HEK293 (cell line): ENCODE measurements at regions not wholly inside any gene's neighbourhood (a gene's known extent, or its start where the extent isn't known, plus 50 kb on each side); places are given as distances from the start of the nearest gene placed in this dataset.
A peak's percentile ranks its signal among the peaks of the same experiment; 100 is the strongest.

Source experiments
- CTCF ChIA-PET: fragments of 350-600 bp; formaldehyde crosslinking; extraction: SDS; loops from one replicate; lab custom pipeline; 2021; ENCODE audit warnings: antibody characterized with exemption; lab: Yijun Ruan, JAX
- POLR2A ChIA-PET: fragments of 300-600 bp; formaldehyde crosslinking; extraction: SDS; loops from one replicate; lab custom pipeline; 2020; ENCODE audit warnings: antibody characterized with exemption, inconsistent platforms; lab: Yijun Ruan, JAX
- H3K27ac ChIP-seq: fragments of 200-500 bp; sonication (Bioruptor generic); 2 replicates; pipeline ENCODE4 v1.5.1; 2014; ENCODE audit warnings: low read depth, low read length, control low read depth, inconsistent platforms; ENCODE audit errors: extremely low read depth
- H3K36me3 ChIP-seq, 2 experiments: fragments of 200-500 bp in 1 of 2; sonication (Bioruptor generic) in 1 of 2; 1 replicate in 1 of 2; 2 replicates in 1 of 2; pipeline ENCODE4 v1.5.1; 2014 to 2017; ENCODE audit warnings: inconsistent platforms in 2 of 2, low read length in 2 of 2; ENCODE audit not compliant: control insufficient read depth in 2 of 2, insufficient read depth in 1 of 2
- H3K4me1 ChIP-seq: fragments of 200-500 bp; sonication (Bioruptor generic); 2 replicates; pipeline ENCODE4 v1.5.1; 2014; ENCODE audit warnings: mild to moderate bottlenecking, low read length, inconsistent platforms; ENCODE audit not compliant: control insufficient read depth, insufficient read depth
- H3K4me3 ChIP-seq: 2 replicates; pipeline ENCODE4 v1.5.1; 2011; ENCODE audit warnings: low read depth, mild to moderate bottlenecking, control low read depth, low read length, moderate library complexity
- H3K9me3 ChIP-seq: fragments of 200-500 bp; sonication (Bioruptor generic); 2 replicates; pipeline ENCODE4 v1.5.1; 2014; ENCODE audit warnings: low read depth, low read length, inconsistent platforms; ENCODE audit not compliant: control insufficient read depth, insufficient read depth
- GFI1B ChIP-seq: fragments of 450-650 bp; formaldehyde crosslinking; IDR thresholded peaks from 2 replicates; pipeline ENCODE4 v1.5.1; 2016; ENCODE audit warnings: missing biosample characterization, missing genetic modification characterization
- GLI2 ChIP-seq: fragments of 450-650 bp; formaldehyde crosslinking; IDR thresholded peaks from 2 replicates; pipeline ENCODE4; 2017; ENCODE audit warnings: missing biosample characterization, missing genetic modification characterization, low read depth, borderline replicate concordance
- GLI4 ChIP-seq: fragments of 450-650 bp; formaldehyde crosslinking; IDR thresholded peaks from 2 replicates; pipeline ENCODE4 v1.5.1; 2016; ENCODE audit warnings: missing biosample characterization, missing genetic modification characterization
- MYNN ChIP-seq: fragments of 450-650 bp; formaldehyde crosslinking; IDR thresholded peaks from 2 replicates; pipeline ENCODE4 v1.5.1; 2016; ENCODE audit warnings: missing biosample characterization, missing genetic modification characterization, borderline replicate concordance
- PRDM10 ChIP-seq: fragments of 450-650 bp; formaldehyde crosslinking; IDR thresholded peaks from 2 replicates; pipeline ENCODE4 v1.5.1; 2016; ENCODE audit warnings: missing biosample characterization, missing genetic modification characterization
- PRDM6 ChIP-seq: fragments of 450-650 bp; formaldehyde crosslinking; IDR thresholded peaks from 2 replicates; pipeline ENCODE4 v1.5.1; 2017; ENCODE audit warnings: missing biosample characterization, missing genetic modification characterization
- RBAK ChIP-seq: fragments of 450-650 bp; formaldehyde crosslinking; IDR thresholded peaks from 2 replicates; pipeline ENCODE4 v1.5.1; 2016; ENCODE audit warnings: missing biosample characterization, missing genetic modification characterization
- ZBTB8A ChIP-seq: fragments of 450-650 bp; formaldehyde crosslinking; IDR thresholded peaks from 2 replicates; pipeline ENCODE4 v1.5.1; 2016; ENCODE audit warnings: missing biosample characterization, missing genetic modification characterization
- ZNF114 ChIP-seq: fragments of 450-650 bp; formaldehyde crosslinking; IDR thresholded peaks from 2 replicates; pipeline ENCODE4 v1.5.0; 2017; ENCODE audit warnings: missing biosample characterization, missing genetic modification characterization
- ZNF155 ChIP-seq: fragments of 450-650 bp; formaldehyde crosslinking; IDR thresholded peaks from 2 replicates; pipeline ENCODE4 v1.5.1; 2016; ENCODE audit warnings: missing biosample characterization, missing genetic modification characterization
- ZNF175 ChIP-seq: fragments of 450-650 bp; formaldehyde crosslinking; IDR thresholded peaks from 2 replicates; pipeline ENCODE4 v1.5.1; 2016; ENCODE audit warnings: missing biosample characterization, missing genetic modification characterization
- ZNF202 ChIP-seq: fragments of 450-650 bp; formaldehyde crosslinking; IDR thresholded peaks from 2 replicates; pipeline ENCODE4 v1.5.1; 2016; ENCODE audit warnings: missing biosample characterization, missing genetic modification characterization, borderline replicate concordance
- ZNF221 ChIP-seq: fragments of 450-650 bp; formaldehyde crosslinking; IDR thresholded peaks from 2 replicates; pipeline ENCODE4 v1.5.1; 2017; ENCODE audit warnings: missing biosample characterization, missing genetic modification characterization, borderline replicate concordance
- ZNF335 ChIP-seq: fragments of 450-650 bp; formaldehyde crosslinking; conservative IDR thresholded peaks from 2 replicates; pipeline ENCODE4 v1.5.1; 2016; ENCODE audit warnings: missing biosample characterization, missing genetic modification characterization
- ZNF394 ChIP-seq: fragments of 450-650 bp; formaldehyde crosslinking; IDR thresholded peaks from 2 replicates; pipeline ENCODE4 v1.5.1; 2016; ENCODE audit warnings: missing biosample characterization, missing genetic modification characterization, mild to moderate bottlenecking, moderate library complexity, borderline replicate concordance
- ZNF416 ChIP-seq: fragments of 450-650 bp; formaldehyde crosslinking; IDR thresholded peaks from 2 replicates; pipeline ENCODE4 v1.5.1; 2016; ENCODE audit warnings: missing biosample characterization, missing genetic modification characterization
- ZNF514 ChIP-seq: fragments of 450-650 bp; formaldehyde crosslinking; IDR thresholded peaks from 2 replicates; pipeline ENCODE4 v1.5.1; 2016; ENCODE audit warnings: missing biosample characterization, missing genetic modification characterization
- ZNF518A ChIP-seq: fragments of 450-650 bp; formaldehyde crosslinking; conservative IDR thresholded peaks from 2 replicates; pipeline ENCODE4 v1.5.1; 2016; ENCODE audit warnings: low read depth, missing biosample characterization, missing genetic modification characterization
- ZNF585B ChIP-seq: fragments of 450-650 bp; formaldehyde crosslinking; IDR thresholded peaks from 2 replicates; pipeline ENCODE4 v1.5.1; 2016; ENCODE audit warnings: missing biosample characterization, missing genetic modification characterization
- TF ChIP-seq, protein P1 (sequence below): IDR thresholded peaks from 2 replicates; pipeline ENCODE4 v1.6.1; 2011; ENCODE audit warnings: mild to moderate bottlenecking, low read depth, low read length, borderline replicate concordance
- TF ChIP-seq, protein P2 (sequence below): fragments of 450-650 bp; formaldehyde crosslinking; conservative IDR thresholded peaks from 2 replicates; pipeline ENCODE4 v1.5.1; 2016; ENCODE audit warnings: low read depth, missing biosample characterization, missing genetic modification characterization

DNA sequence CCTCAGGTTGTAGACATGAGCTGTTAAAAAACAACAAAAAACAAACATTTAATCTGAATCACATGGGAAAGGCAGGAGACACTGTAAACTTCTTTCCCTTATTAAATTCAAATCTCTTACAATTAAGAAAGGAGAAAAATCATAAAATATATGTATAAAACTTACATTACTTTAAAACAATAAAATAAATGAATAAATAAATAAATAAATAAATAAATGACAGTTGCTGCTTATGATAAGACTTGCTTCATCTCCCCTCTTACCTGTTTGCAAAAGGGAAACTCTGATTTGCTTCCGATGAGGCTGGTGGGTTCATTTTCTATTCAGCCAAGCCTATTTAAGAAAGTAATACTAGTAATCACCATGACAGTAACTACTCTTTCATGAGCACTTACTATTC lies 353.4 kb upstream of the TBL1XR1 start (continued):
- TF ChIP-seq ZBTB8A (peak; percentile 64), ZNF518A (peak; percentile 66; the same call in 1 of the 2 replicates), ZNF394 (tag by site-specific recombination) (peak; percentile 64; the same call in 1 of the 2 replicates), ZNF416 (tag by site-specific recombination) (no peak), ZNF221 (tag by site-specific recombination) (no peak)

DNA sequence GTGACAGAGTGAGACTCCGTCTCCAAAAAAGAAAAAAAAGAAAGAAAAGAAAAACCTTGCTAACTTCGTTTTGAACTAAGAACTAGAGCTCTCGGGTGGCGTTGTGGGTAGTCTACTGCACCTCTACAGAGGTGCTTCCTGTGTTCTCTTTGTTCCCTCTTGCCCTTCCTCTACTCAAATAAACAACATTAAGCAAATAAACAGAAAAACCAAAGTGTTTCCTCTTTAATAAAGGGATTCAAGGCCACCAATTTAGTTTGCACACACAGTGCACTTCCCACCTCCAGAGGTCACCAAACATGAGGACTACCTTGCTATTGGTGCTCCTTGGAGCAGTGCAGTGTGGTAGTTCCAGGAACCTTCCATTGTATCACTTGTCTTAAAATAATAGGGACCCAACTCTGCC lies 354.2 kb upstream of the TBL1XR1 start:
- TF ChIP-seq GFI1B (tag by site-specific recombination) (no peak), ZNF585B (tag by site-specific recombination) (no peak), MYNN (no peak), PRDM6 (tag by site-specific recombination) (no peak), ZNF114 (tag by site-specific recombination) (no peak), ZNF202 (tag by site-specific recombination) (no peak), ZNF514 (tag by site-specific recombination) (no peak), ZNF335 (tag by site-specific recombination) (no peak), GLI2 (tag by site-specific recombination) (no peak), ZNF175 (tag by site-specific recombination) (no peak), RBAK (no peak), GLI4 (tag by site-specific recombination) (no peak), PRDM10 (no peak), ZNF155 (no peak)
- TF ChIP-seq, protein P1, sequence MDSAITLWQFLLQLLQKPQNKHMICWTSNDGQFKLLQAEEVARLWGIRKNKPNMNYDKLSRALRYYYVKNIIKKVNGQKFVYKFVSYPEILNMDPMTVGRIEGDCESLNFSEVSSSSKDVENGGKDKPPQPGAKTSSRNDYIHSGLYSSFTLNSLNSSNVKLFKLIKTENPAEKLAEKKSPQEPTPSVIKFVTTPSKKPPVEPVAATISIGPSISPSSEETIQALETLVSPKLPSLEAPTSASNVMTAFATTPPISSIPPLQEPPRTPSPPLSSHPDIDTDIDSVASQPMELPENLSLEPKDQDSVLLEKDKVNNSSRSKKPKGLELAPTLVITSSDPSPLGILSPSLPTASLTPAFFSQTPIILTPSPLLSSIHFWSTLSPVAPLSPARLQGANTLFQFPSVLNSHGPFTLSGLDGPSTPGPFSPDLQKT, result no peak
- TF ChIP-seq, protein P2, sequence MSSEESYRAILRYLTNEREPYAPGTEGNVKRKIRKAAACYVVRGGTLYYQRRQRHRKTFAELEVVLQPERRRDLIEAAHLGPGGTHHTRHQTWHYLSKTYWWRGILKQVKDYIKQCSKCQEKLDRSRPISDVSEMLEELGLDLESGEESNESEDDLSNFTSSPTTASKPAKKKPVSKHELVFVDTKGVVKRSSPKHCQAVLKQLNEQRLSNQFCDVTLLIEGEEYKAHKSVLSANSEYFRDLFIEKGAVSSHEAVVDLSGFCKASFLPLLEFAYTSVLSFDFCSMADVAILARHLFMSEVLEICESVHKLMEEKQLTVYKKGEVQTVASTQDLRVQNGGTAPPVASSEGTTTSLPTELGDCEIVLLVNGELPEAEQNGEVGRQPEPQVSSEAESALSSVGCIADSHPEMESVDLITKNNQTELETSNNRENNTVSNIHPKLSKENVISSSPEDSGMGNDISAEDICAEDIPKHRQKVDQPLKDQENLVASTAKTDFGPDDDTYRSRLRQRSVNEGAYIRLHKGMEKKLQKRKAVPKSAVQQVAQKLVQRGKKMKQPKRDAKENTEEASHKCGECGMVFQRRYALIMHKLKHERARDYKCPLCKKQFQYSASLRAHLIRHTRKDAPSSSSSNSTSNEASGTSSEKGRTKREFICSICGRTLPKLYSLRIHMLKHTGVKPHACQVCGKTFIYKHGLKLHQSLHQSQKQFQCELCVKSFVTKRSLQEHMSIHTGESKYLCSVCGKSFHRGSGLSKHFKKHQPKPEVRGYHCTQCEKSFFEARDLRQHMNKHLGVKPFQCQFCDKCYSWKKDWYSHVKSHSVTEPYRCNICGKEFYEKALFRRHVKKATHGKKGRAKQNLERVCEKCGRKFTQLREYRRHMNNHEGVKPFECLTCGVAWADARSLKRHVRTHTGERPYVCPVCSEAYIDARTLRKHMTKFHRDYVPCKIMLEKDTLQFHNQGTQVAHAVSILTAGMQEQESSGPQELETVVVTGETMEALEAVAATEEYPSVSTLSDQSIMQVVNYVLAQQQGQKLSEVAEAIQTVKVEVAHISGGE (tag by site-specific recombination), result no peak
- H3K9me3 ChIP-seq, result no peaks in the 10 kb centered on the region
- ChIA-PET CTCF (no interaction called here), POLR2A (no interaction called here)
- no peaks in the 10 kb centered on the region for H3K4me1 ChIP-seq
- H3K4me3 ChIP-seq, result no peak overlapping the region
- no peaks in the 10 kb centered on the region for H3K36me3 ChIP-seq
- no peak overlapping the region for H3K27ac ChIP-seq
